Colonic mucosa (tissue), 4 donors: ENCODE measurements at regions not wholly inside any gene's neighbourhood (a gene's known extent, or its start where the extent isn't known, plus 50 kb on each side); places are given as distances from the start of the nearest gene placed in this dataset.

Experiments used
- DNase-seq: peaks from one replicate; pipeline ENCODE4 v3.0.0-alpha.2; 2020
- H3K27ac ChIP-seq: fragments of 200-600 bp; one replicate; pipeline ENCODE4 v1.8.0; 2021
- H3K27me3 ChIP-seq: fragments of 200-600 bp; one replicate; pipeline ENCODE4 v1.8.0; 2021
- H3K36me3 ChIP-seq: fragments of 200-600 bp; one replicate; pipeline ENCODE4 v1.8.0; 2021
- H3K4me1 ChIP-seq: fragments of 200-600 bp; one replicate; pipeline ENCODE4 v1.8.0; 2021; ENCODE audit warnings: mild to moderate bottlenecking
- H3K4me3 ChIP-seq: fragments of 200-600 bp; one replicate; pipeline ENCODE4 v1.8.0; 2021
- H3K9ac ChIP-seq, 2 donors: one replicate each; pipeline ENCODE4 v1.7.0; 2013; ENCODE audit warnings: control low read depth in 2 of 2, low read depth in 2 of 2, low read length in 2 of 2
- H3K9me3 ChIP-seq: fragments of 200-600 bp; one replicate; pipeline ENCODE4 v1.8.0; 2021
- CTCF ChIP-seq: fragments of 200-600 bp; IDR thresholded peaks from one replicate; pipeline ENCODE4 v1.8.0; 2022; ENCODE audit warnings: antibody characterized with exemption, mild to moderate bottlenecking
- intact Hi-C: fragments of 100-400 bp; cut with DNase I; formaldehyde crosslinking; loops from one replicate; pipeline ENCODE4 v1.14.1; 2022
- donor health status: healthy.
- donor health status: DM: no; HTN: no; CAD: no.
- donor health status: DM: no; HTN: no; CAD: no.

DNA sequence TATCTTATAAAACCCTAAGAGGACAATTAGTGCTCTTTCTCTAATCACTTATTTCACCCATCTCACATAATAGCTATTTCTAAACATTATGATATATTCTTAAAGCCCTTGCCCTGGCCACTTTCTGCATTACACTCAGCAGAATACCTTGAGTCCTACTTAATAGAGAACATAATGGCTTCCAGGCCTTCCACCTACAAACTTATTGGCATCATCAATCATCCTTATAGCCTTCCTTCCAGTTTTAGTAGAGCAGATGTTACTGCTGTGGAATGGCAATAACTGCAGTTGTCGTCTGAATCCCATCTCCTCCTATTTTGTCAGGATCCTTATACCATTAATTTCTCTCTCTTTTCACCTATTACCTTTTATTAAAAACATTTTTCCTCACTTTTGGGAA is 1127.4 kb downstream of the LRFN5 start:
- Histone ChIP-seq H3K9ac (no peak overlapping the region), H3K4me3 (no peak overlapping the region), H3K27me3 (no peaks in the 10 kb centered on the region), H3K36me3 (no peaks in the 10 kb centered on the region), H3K9me3 (no peaks in the 10 kb centered on the region), H3K27ac (no peak overlapping the region), H3K4me1 (no peaks in the 10 kb centered on the region)
- DNase-seq: no peak
- TF ChIP-seq CTCF: no peak
- intact Hi-C loops: no loop called here

DNA sequence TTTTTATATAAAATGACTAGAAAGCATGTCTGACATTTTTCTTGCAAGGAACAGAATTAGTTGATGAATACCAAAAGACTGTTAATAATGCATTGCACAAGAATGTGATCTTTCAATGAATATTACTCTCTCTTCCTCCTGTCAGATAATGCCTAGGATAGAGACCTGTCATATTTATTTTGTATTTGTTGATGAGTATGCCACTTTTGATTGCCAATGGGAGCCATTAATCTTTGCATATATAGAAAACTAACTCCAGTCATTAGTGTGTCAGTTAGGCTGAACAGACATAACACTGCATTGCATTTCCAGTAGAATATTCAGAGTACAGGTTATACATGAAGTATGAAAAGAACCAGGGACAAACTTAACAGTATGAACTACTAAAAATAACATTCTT is 1125.3 kb downstream of the LRFN5 start:
- Histone ChIP-seq H3K9ac (no peak overlapping the region), H3K27me3 (no peaks in the 10 kb centered on the region), H3K27ac (no peak overlapping the region), H3K4me3 (no peak overlapping the region), H3K36me3 (no peaks in the 10 kb centered on the region), H3K9me3 (no peaks in the 10 kb centered on the region), H3K4me1 (no peaks in the 10 kb centered on the region)
- DNase-seq: no peak
- TF ChIP-seq CTCF: no peak
- intact Hi-C loops: no loop called here

DNA sequence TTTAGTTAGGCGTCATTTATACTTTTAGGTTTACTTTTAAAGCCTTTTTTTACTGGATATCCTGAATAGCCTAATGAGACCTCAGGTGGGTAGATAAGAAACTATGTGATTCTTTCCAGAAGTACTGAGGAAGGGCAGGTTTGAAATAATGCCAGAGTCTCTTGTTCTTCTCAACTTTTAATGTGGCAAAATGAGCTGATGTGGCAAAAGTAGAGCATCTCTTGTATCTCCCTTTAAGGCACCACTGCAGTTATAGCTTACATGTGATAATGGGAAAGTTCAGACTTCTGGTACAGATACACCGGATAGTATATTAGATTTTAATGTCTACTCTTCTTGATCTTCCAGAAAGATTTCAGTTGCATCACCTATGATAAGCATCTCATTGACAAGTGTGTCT is 1124.8 kb downstream of the LRFN5 start:
- no peaks in the 10 kb centered on the region for H3K4me1 ChIP-seq
- H3K36me3 ChIP-seq: no peaks in the 10 kb centered on the region
- intact Hi-C loops: no loop called here
- no peak for DNase-seq
- H3K27ac ChIP-seq: no peak overlapping the region
- no peak overlapping the region for H3K4me3 ChIP-seq
- no peak for TF ChIP-seq CTCF
- H3K9me3 ChIP-seq: no peaks in the 10 kb centered on the region
- no peaks in the 10 kb centered on the region for H3K27me3 ChIP-seq
- no peak overlapping the region for H3K9ac ChIP-seq

- Histone ChIP-seq H3K36me3 (no peaks in the 10 kb centered on the region), H3K9me3 (no peaks in the 10 kb centered on the region), H3K27me3 (no peaks in the 10 kb centered on the region), H3K4me3 (no peak overlapping the region), H3K9ac (no peak overlapping the region), H3K4me1 (no peaks in the 10 kb centered on the region), H3K27ac (no peak overlapping the region)
- no peak for TF ChIP-seq CTCF
- no peak for DNase-seq
- intact Hi-C loops: no loop called here
Observed at GRCh38 chr14:42729681-42730080, 1123.0 kb downstream of the LRFN5 start.

DNA sequence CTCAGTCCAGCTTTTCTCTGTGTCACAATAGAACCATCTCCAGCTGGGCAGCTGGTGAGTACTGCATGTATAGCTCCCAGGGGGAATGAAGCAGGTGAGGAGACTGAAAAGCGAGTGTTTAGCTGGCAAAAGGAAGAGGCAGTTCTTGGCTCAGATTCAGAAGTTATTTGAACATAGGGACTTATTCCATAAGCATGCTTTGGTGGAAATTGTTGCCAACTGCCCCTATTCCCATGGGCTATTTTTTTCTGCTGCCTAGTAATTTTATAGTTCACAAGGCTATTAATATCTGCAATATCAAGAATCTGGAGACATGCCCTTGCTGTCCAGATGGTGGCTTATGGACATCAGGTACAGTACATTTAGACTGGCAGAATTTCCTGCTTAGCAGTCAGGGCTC is 1112.7 kb downstream of the LRFN5 start:
- intact Hi-C loops: no loop called here
- no peak for DNase-seq
- H3K9ac ChIP-seq: no peak overlapping the region
- no peaks in the 10 kb centered on the region for H3K27me3 ChIP-seq
- H3K27ac ChIP-seq: no peak overlapping the region
- no peak overlapping the region for H3K4me3 ChIP-seq
- no peak for TF ChIP-seq CTCF
- no peaks in the 10 kb centered on the region for H3K36me3 ChIP-seq
- no peaks in the 10 kb centered on the region for H3K4me1 ChIP-seq
- H3K9me3 ChIP-seq: no peaks in the 10 kb centered on the region

GRCh38 chr14:42715316-42715715 is 1108.6 kb downstream of the LRFN5 start:
- Histone ChIP-seq H3K36me3 (no peaks in the 10 kb centered on the region), H3K4me1 (no peaks in the 10 kb centered on the region), H3K9ac (no peak overlapping the region), H3K9me3 (no peaks in the 10 kb centered on the region), H3K4me3 (no peak overlapping the region), H3K27ac (no peak overlapping the region), H3K27me3 (no peaks in the 10 kb centered on the region)
- DNase-seq: no peak
- TF ChIP-seq CTCF: no peak
- intact Hi-C loops: no loop called here
